H1 (cell line): ENCODE measurements at regions not wholly inside any gene's neighbourhood (a gene's known extent, or its start where the extent isn't known, plus 50 kb on each side); places are given as distances from the start of the nearest gene placed in this dataset.

Experiments
- CTCF ChIA-PET: fragments of 300-600 bp; sonication (Branson Sonifier 250); formaldehyde crosslinking; loops from one replicate; lab custom pipeline; 2021; ENCODE audit not compliant: partially characterized antibody; lab: Charles Lee
- POLR2A ChIA-PET: fragments of 300-600 bp; sonication (Branson Sonifier 250); formaldehyde crosslinking; loops from one replicate; lab custom pipeline; 2021; ENCODE audit warnings: inconsistent platforms; ENCODE audit not compliant: partially characterized antibody; lab: Charles Lee
- DNase-seq, 2 experiments: peaks; one replicate each; pipeline versions ENCODE4 v3.0.0 to v3.0.0-alpha.2; 2010 to 2022; ENCODE audit warnings: low spot score in 2 of 2, low read depth in 1 of 2, mixed read lengths in 1 of 2
- FAIRE-seq: peaks from 2 replicates; lab custom pipeline; 2011; peaks lifted over from hg19 to GRCh38; lab: Jason Lieb, UNC
- H2AFZ ChIP-seq: 2 replicates; pipeline ENCODE4 v1.8.1; 2012; ENCODE audit warnings: low read length, inconsistent platforms
- H2AK5ac ChIP-seq: 2 replicates; pipeline ENCODE4 v1.6.1; 2013; ENCODE audit warnings: low read depth, low read length
- H2BK120ac ChIP-seq: replicated peaks from 2 replicates; pipeline ENCODE3; 2013; ENCODE audit warnings: low read depth, low read length, inconsistent platforms
- H2BK12ac ChIP-seq: 2 replicates; pipeline ENCODE4 v1.6.1; 2013; ENCODE audit warnings: low read depth, low read length
- H2BK15ac ChIP-seq: 2 replicates; pipeline ENCODE4 v1.6.1; 2013; ENCODE audit warnings: low read length
- H2BK20ac ChIP-seq: 2 replicates; pipeline ENCODE4 v1.6.1; 2013; ENCODE audit warnings: low read length
- H2BK5ac ChIP-seq: 2 replicates; pipeline ENCODE4 v1.6.1; 2013; ENCODE audit warnings: low read depth, low read length
- H3K14ac ChIP-seq: 2 replicates; pipeline ENCODE4 v1.6.1; 2013; ENCODE audit warnings: inconsistent platforms; ENCODE audit not compliant: insufficient read length
- H3K18ac ChIP-seq: 2 replicates; pipeline ENCODE4 v1.6.1; 2013; ENCODE audit warnings: low read length; ENCODE audit errors: extremely low read depth
- H3K23ac ChIP-seq: 2 replicates; pipeline ENCODE4 v1.6.1; 2013; ENCODE audit warnings: inconsistent platforms; ENCODE audit not compliant: insufficient read length
- H3K23me2 ChIP-seq: 2 replicates; pipeline ENCODE4 v1.6.1; 2013; ENCODE audit warnings: low read depth, low read length
- H3K27ac ChIP-seq: 2 replicates; pipeline ENCODE4 v1.6.1; 2011; ENCODE audit warnings: low read depth, low read length, inconsistent platforms
- H3K27me3 ChIP-seq, 4 experiments: replicated peaks in 1 of 4; 1 replicate in 1 of 4; 2 replicates in 3 of 4; pipeline versions ENCODE4 v1.6.1 to v1.8.1; 2011 to 2013; ENCODE audit warnings: low read length in 3 of 4, mild to moderate bottlenecking in 3 of 4, inconsistent platforms in 2 of 4, mixed read lengths in 2 of 4, moderate library complexity in 1 of 4; ENCODE audit not compliant: control insufficient read depth in 3 of 4, insufficient read depth in 3 of 4; ENCODE audit errors: extremely low read depth in 1 of 4
- H3K36me3 ChIP-seq, 4 experiments: 2 replicates each; pipeline versions ENCODE4 v1.6.1 to v1.8.1; 2011 to 2013; ENCODE audit warnings: mild to moderate bottlenecking in 4 of 4, low read length in 3 of 4, moderate library complexity in 2 of 4, control low read depth in 1 of 4, inconsistent platforms in 1 of 4; ENCODE audit not compliant: insufficient read depth in 4 of 4, control insufficient read depth in 2 of 4
- H3K4ac ChIP-seq: replicated peaks from 2 replicates; pipeline ENCODE3; 2013; ENCODE audit warnings: low read length, low read depth, mixed read lengths, inconsistent platforms; ENCODE audit not compliant: insufficient read length
- H3K4me1 ChIP-seq, 4 experiments: replicated peaks in 1 of 4; 1 replicate in 1 of 4; 2 replicates in 3 of 4; pipeline versions ENCODE4 v1.6.1 to v1.8.1; 2011 to 2013; ENCODE audit warnings: low read length in 3 of 4, inconsistent platforms in 2 of 4, mixed read lengths in 1 of 4; ENCODE audit not compliant: insufficient read depth in 4 of 4, control insufficient read depth in 3 of 4
- H3K4me2 ChIP-seq, 2 experiments: 2 replicates each; pipeline versions ENCODE4 v1.6.1 to v1.8.1; 2011 to 2013; ENCODE audit warnings: low read depth in 2 of 2, low read length in 2 of 2, control low read depth in 1 of 2, inconsistent platforms in 1 of 2, mild to moderate bottlenecking in 1 of 2; ENCODE audit not compliant: insufficient read depth in 1 of 2
- H3K4me3 ChIP-seq, 4 experiments: fragments of 200-600, 300-600 bp in 1 of 4; sonication (generic), shearing (Covaris generic), sonication (Bioruptor Twin) in 1 of 4; 2 replicates each; pipeline versions ENCODE4 v1.5.1 to v1.8.1; 2011 to 2016; ENCODE audit warnings: low read length in 4 of 4, low read depth in 3 of 4, control low read depth in 2 of 4, inconsistent platforms in 2 of 4, mild to moderate bottlenecking in 2 of 4, mixed read lengths in 1 of 4, moderate library complexity in 1 of 4; ENCODE audit not compliant: insufficient read depth in 2 of 4; ENCODE audit errors: extremely low read depth in 1 of 4
- H3K56ac ChIP-seq: replicated peaks from 2 replicates; pipeline ENCODE3; 2013; ENCODE audit warnings: low read depth, mild to moderate bottlenecking, mixed read lengths, low read length, inconsistent platforms; ENCODE audit not compliant: insufficient read length
- H3K79me1 ChIP-seq: 2 replicates; pipeline ENCODE4 v1.6.1; 2013; ENCODE audit warnings: low read depth, low read length, control low read depth
- H3K79me2 ChIP-seq, 2 experiments: 2 replicates each; pipeline versions ENCODE4 v1.6.1 to v1.8.1; 2012 to 2013; ENCODE audit warnings: low read length in 2 of 2, mild to moderate bottlenecking in 2 of 2, inconsistent platforms in 1 of 2; ENCODE audit not compliant: insufficient read depth in 2 of 2, control insufficient read depth in 1 of 2
- H3K9ac ChIP-seq, 4 experiments: replicated peaks in 1 of 4; 1 replicate in 1 of 4; 2 replicates in 3 of 4; pipeline versions ENCODE4 v1.6.1 to v1.8.1; 2011 to 2013; ENCODE audit warnings: low read depth in 3 of 4, low read length in 3 of 4, control low read depth in 2 of 4, mild to moderate bottlenecking in 2 of 4, moderate library complexity in 2 of 4, inconsistent platforms in 1 of 4; ENCODE audit errors: extremely low read depth in 1 of 4
- H3K9me3 ChIP-seq, 2 experiments: 2 replicates each; pipeline versions ENCODE4 v1.6.1 to v1.8.1; 2012 to 2013; ENCODE audit warnings: mild to moderate bottlenecking in 2 of 2, moderate library complexity in 2 of 2, control low read depth in 1 of 2, inconsistent platforms in 1 of 2, low read depth in 1 of 2, low read length in 1 of 2, mixed read lengths in 1 of 2; ENCODE audit not compliant: insufficient read depth in 2 of 2
- H4K20me1 ChIP-seq, 2 experiments: replicated peaks in 1 of 2; 2 replicates each; pipeline versions ENCODE3 to v1.8.1; 2011 to 2013; ENCODE audit warnings: inconsistent platforms in 2 of 2, low read length in 2 of 2, mild to moderate bottlenecking in 1 of 2; ENCODE audit not compliant: insufficient read depth in 2 of 2, control insufficient read depth in 1 of 2
- H4K5ac ChIP-seq: 2 replicates; pipeline ENCODE4 v1.6.1; 2013; ENCODE audit warnings: low read length, low read depth, mixed read lengths, inconsistent platforms; ENCODE audit not compliant: insufficient read length
- H4K8ac ChIP-seq: 2 replicates; pipeline ENCODE4 v1.8.0; 2013; ENCODE audit warnings: mild to moderate bottlenecking, moderate library complexity, low read length, inconsistent platforms; ENCODE audit not compliant: insufficient read depth; ENCODE audit errors: extremely low read depth
- H4K91ac ChIP-seq: replicated peaks from 2 replicates; pipeline ENCODE3; 2013; ENCODE audit warnings: low read length, mixed read lengths, inconsistent platforms; ENCODE audit not compliant: insufficient read length
- NRF1 ChIP-seq: IDR thresholded peaks from 2 replicates; pipeline ENCODE4 v1.6.1; 2011; ENCODE audit warnings: mild to moderate bottlenecking, low read depth, low read length, improper control_type of control experiment
- POU5F1 ChIP-seq: IDR thresholded peaks from 2 replicates; pipeline ENCODE4 v1.6.1; 2011; ENCODE audit warnings: low read depth, mild to moderate bottlenecking, low read length, moderate library complexity
- WGBS, 2 experiments: shearing (Covaris generic) in 1 of 2; methylation state at CpG; one replicate each; pipeline versions ENCODE4 v1.1.6 to v1.1.7; 2013 to 2015; ENCODE audit warnings: low lambda C conversion rate in 2 of 2, mixed read lengths in 2 of 2, inconsistent platforms in 1 of 2, low coverage in 1 of 2, missing lambda C conversion rate in 1 of 2; ENCODE audit not compliant: insufficient replicate concordance in 2 of 2, insufficient coverage in 1 of 2, insufficient read length in 1 of 2; ENCODE audit errors: extremely low coverage in 1 of 2, missing lambda C conversion rate in 1 of 2; 5-methylcytosine and 5-hydroxymethylcytosine counted together

GRCh38 chr1:65527190-65527589, 106.7 kb downstream of the LEPR start:
- no peak overlapping the region for H2AK5ac ChIP-seq
- no peaks in the 10 kb centered on the region for H3K4me1 ChIP-seq
- POLR2A ChIA-PET = no interaction called here
- DNase-seq (no peak), FAIRE-seq (no peak)
- no peaks in the 10 kb centered on the region for H3K9me3 ChIP-seq
- H4K8ac ChIP-seq = no peak overlapping the region
- H2AFZ ChIP-seq = no peak overlapping the region
- H4K91ac ChIP-seq = no peak overlapping the region
- no peak overlapping the region for H3K27ac ChIP-seq
- H4K5ac ChIP-seq = no peak overlapping the region
- no peak overlapping the region for H3K9ac ChIP-seq
- H2BK120ac ChIP-seq = no peak overlapping the region
- no peak overlapping the region for H2BK5ac ChIP-seq
- no peak overlapping the region for H3K18ac ChIP-seq
- TF ChIP-seq NRF1 (no peak), POU5F1 (no peak)
- no peak overlapping the region for H3K4me3 ChIP-seq
- CTCF ChIA-PET = interaction anchor here (0.7 to 1.8 kb wide), 4 partner anchors 10 to 67 kb away, joined by 3 to 4 read pairs (median 4); no protein-coding TSS in a partner anchor
- H2BK15ac ChIP-seq = no peak overlapping the region
- no peaks in the 10 kb centered on the region for H4K20me1 ChIP-seq
- H2BK12ac ChIP-seq = no peak overlapping the region
- H3K23me2 ChIP-seq = peaks cover 7% of the 10 kb centered on the region; the same call in 1 of the 2 replicates
- H3K79me1 ChIP-seq = no peaks in the 10 kb centered on the region
- H3K36me3 ChIP-seq = no peaks in the 10 kb centered on the region
- peaks cover 14 to 26% (median 24%) of the 10 kb centered on the region in 4 experiments for H3K27me3 ChIP-seq
- WGBS, 2 experiments = 82% methylated on average over 3 of the region's 3 CpGs; no CpG with 5 or more reads in 1 of the 2 experiments
- H3K4me2 ChIP-seq = no peak overlapping the region
- no peak overlapping the region for H3K14ac ChIP-seq
- H3K4ac ChIP-seq = no peak overlapping the region
- H3K79me2 ChIP-seq = no peaks in the 10 kb centered on the region
- no peak overlapping the region for H2BK20ac ChIP-seq
- no peak overlapping the region for H3K56ac ChIP-seq
- no peak overlapping the region for H3K23ac ChIP-seq
